ENCODE measurements at regions not wholly inside any gene's neighbourhood (a gene's known extent, or its start where the extent isn't known, plus 50 kb on each side); places are given as distances from the start of the nearest gene placed in this dataset.

GRCh38 chr3:11096266-11097139 is 57.8 kb upstream of the HRH1 start:
- Histone ChIP-seq H3K4me3 (replicated peaks in 1 of 2; ENCODE audit: low read depth in 1 of 2, low read length in 2 of 2) (peak overlapping the region; percentile 44 to 56), H3K4me2 (ENCODE audit: low read length) (peak overlapping the region; percentile 90), H2AFZ (ENCODE audit: low read depth, low read length, poor library complexity, severe bottlenecking) (peak overlapping the region; percentile 94), H3K36me3 (ENCODE audit: control insufficient read depth in 1 of 2, insufficient read depth in 2 of 2, low read length in 2 of 2) (no peaks in the 10 kb centered on the region), H3K9me2 (ENCODE audit: insufficient read depth) (no peaks in the 10 kb centered on the region), H3K9me3 (ENCODE audit: control insufficient read depth in 1 of 2, insufficient read depth in 1 of 2, low read depth in 1 of 2, low read length in 2 of 2) (peaks cover 0 to under 1% of the 10 kb centered on the region in 2 experiments; a peak in 2 of 4 replicates), H3K9ac (ENCODE audit: low read length) (peak overlapping the region; percentile 70), H3K27ac (ENCODE audit: low read depth, low read length) (peak overlapping the region; percentile 76), H4K20me1 (ENCODE audit: insufficient read depth) (no peaks in the 10 kb centered on the region), H3K4me1 (ENCODE audit: control insufficient read depth in 1 of 2, insufficient read depth in 2 of 2, low read length in 2 of 2) (peaks cover 22 to 32% of the 10 kb centered on the region in 2 experiments; a peak in 3 of 4 replicates), H3K79me2 (ENCODE audit: insufficient read depth, low read length) (no peaks in the 10 kb centered on the region), H3K27me3 (ENCODE audit: insufficient read depth, low read length) (no peaks in the 10 kb centered on the region)
- ChIA-PET RAD21 (ENCODE audit: low non-redundant PET in 1 of 2, low total read pairs in 2 of 2, uncharacterized antibody in 2 of 2, unreplicated experiment in 2 of 2) (interaction anchor here (0.6 to 2.0 kb wide), 3 partner anchors 36 to 1110 kb away, joined by 3 to 5 read pairs (median 5); partner anchors contain the start of gene EMC3 (in 1 of the 2)), CTCF (interaction anchor here (1.0 to 1.8 kb wide), 8 partner anchors 11 to 239 kb away, joined by 3 to 10 read pairs (median 4); no protein-coding TSS in a partner anchor), POLR2A (interaction anchor here (0.8 to 2.6 kb wide), 7 partner anchors 9 to 674 kb away, joined by 3 to 8 read pairs (median 4); partner anchors contain the start of gene HRH1)
- peak; percentile 74 for DNase-seq (ENCODE audit: low read depth, low spot score)
- ATAC-seq, result peak; percentile 88
- no TSS peak for BruUV-seq (replicated peaks)
- intact Hi-C loops (cut with micrococcal nuclease), result loop anchor here (1.0 kb wide), 1 partner anchor 41 kb away; no protein-coding TSS in a partner anchor
- TF ChIP-seq EZH2phosphoT487 (IDR thresholded peaks at IDR 0.05; ENCODE audit: borderline replicate concordance), result no peak
- TF ChIP-seq SIN3A (IDR thresholded peaks at IDR 0.05; ENCODE audit: low read depth), result no peak
- TF ChIP-seq SP1 (IDR thresholded peaks at IDR 0.05; ENCODE audit: low read depth), result peak; percentile 74
- TF ChIP-seq CTCF (IDR thresholded peaks at IDR 0.05 in 2 of 3, conservative IDR thresholded peaks at IDR 0.05 in 1 of 3; ENCODE audit: borderline replicate concordance in 1 of 3, insufficient read depth in 1 of 3, low read depth in 2 of 3, low read length in 2 of 3), result no peak; a peak in 1 of 6 replicates
- peak; percentile 88 for TF ChIP-seq JUND (IDR thresholded peaks at IDR 0.05)
- TF ChIP-seq ELF1 (IDR thresholded peaks at IDR 0.05; ENCODE audit: borderline replicate concordance, low read depth), result no peak
- TF ChIP-seq FOSL1 (IDR thresholded peaks at IDR 0.05; ENCODE audit: low read depth), result peak; percentile 87
- TF ChIP-seq EGR1 (IDR thresholded peaks at IDR 0.05; ENCODE audit: low read depth), result peak; percentile 99
- no peak for TF ChIP-seq ZFX (IDR thresholded peaks at IDR 0.05)
- peak; percentile 9 for TF ChIP-seq YY1 (IDR thresholded peaks at IDR 0.05; ENCODE audit: extremely low read depth, insufficient replicate concordance, low read depth, low read length)
- peak; percentile 57; the same call in 1 of the 2 replicates for TF ChIP-seq POLR2AphosphoS5 (IDR thresholded peaks at IDR 0.05; ENCODE audit: low read depth, low read length)
- no peak for TF ChIP-seq TCF7L2 (IDR thresholded peaks at IDR 0.05; ENCODE audit: borderline replicate concordance, extremely low read depth, insufficient read depth, insufficient read length)
- TF ChIP-seq POLR2A (IDR thresholded peaks at IDR 0.05; ENCODE audit: borderline replicate concordance, extremely low read depth, insufficient read depth, insufficient read length), result no peak
- peak; percentile 92 for TF ChIP-seq MAX (IDR thresholded peaks at IDR 0.05)
- TF ChIP-seq REST (IDR thresholded peaks at IDR 0.05; ENCODE audit: low read depth), result no peak
- TF ChIP-seq EZH2 (IDR thresholded peaks at IDR 0.05), result no peak
- TF ChIP-seq, protein P1, sequence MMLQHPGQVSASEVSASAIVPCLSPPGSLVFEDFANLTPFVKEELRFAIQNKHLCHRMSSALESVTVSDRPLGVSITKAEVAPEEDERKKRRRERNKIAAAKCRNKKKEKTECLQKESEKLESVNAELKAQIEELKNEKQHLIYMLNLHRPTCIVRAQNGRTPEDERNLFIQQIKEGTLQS (IDR thresholded peaks at IDR 0.05), result no peak
